Smooth muscle cell (in vitro differentiated cells): ENCODE measurements at regions not wholly inside any gene's neighbourhood (a gene's known extent, or its start where the extent isn't known, plus 50 kb on each side); places are given as distances from the start of the nearest gene placed in this dataset.

Experiments used
- DNase-seq: peaks from one replicate; lab custom pipeline; 2025; ENCODE audit not compliant: unreplicated experiment; lab: John Stamatoyannopoulos, UW
- H2AFZ ChIP-seq: fragments of 200-600 bp; sonication (generic); 2 replicates; pipeline ENCODE4 v1.6.0; 2016; ENCODE audit warnings: antibody characterized with exemption, low read depth, mild to moderate bottlenecking
- H3F3A ChIP-seq: fragments of 200-600 bp; sonication (generic); 2 replicates; pipeline ENCODE4 v1.6.0; 2017; ENCODE audit warnings: antibody characterized with exemption, low read depth
- H3K27ac ChIP-seq: fragments of 200-600 bp; sonication (generic); 2 replicates; pipeline ENCODE4 v1.5.1; 2016; ENCODE audit warnings: low read depth, mild to moderate bottlenecking
- H3K27me3 ChIP-seq: fragments of 200-600 bp; sonication (generic); 2 replicates; pipeline ENCODE4 v1.6.1; 2016; ENCODE audit warnings: low read depth, mild to moderate bottlenecking
- H3K36me3 ChIP-seq: fragments of 200-600 bp; sonication (generic); 2 replicates; pipeline ENCODE4 v1.5.1; 2016; ENCODE audit warnings: low read depth
- H3K4me1 ChIP-seq: fragments of 200-600 bp; sonication (generic); 2 replicates; pipeline ENCODE4 v1.5.1; 2016; ENCODE audit warnings: low read depth
- H3K4me2 ChIP-seq: fragments of 200-600 bp; sonication (generic); 2 replicates; pipeline ENCODE4 v1.6.0; 2016; ENCODE audit warnings: mild to moderate bottlenecking
- H3K4me3 ChIP-seq: fragments of 200-600 bp; sonication (generic); 2 replicates; pipeline ENCODE4 v1.5.1; 2016; ENCODE audit warnings: mild to moderate bottlenecking
- H3K79me2 ChIP-seq: fragments of 200-600 bp; sonication (generic); 2 replicates; pipeline ENCODE4 v1.6.0; 2016; ENCODE audit warnings: low read depth, mild to moderate bottlenecking
- H3K9ac ChIP-seq: fragments of 200-600 bp; sonication (generic); 2 replicates; pipeline ENCODE4 v1.6.0; 2016; ENCODE audit warnings: low read depth
- H3K9me3 ChIP-seq: fragments of 200-600 bp; sonication (generic); replicated peaks from 2 replicates; pipeline ENCODE4 v1.5.1; 2016; ENCODE audit warnings: low read depth
- H4K20me1 ChIP-seq: fragments of 200-600 bp; sonication (generic); 2 replicates; pipeline ENCODE4 v1.6.0; 2016; ENCODE audit warnings: low read depth
- WGBS: methylation state at CpG from one replicate; pipeline ENCODE4 v1.1.7; 2016; ENCODE audit warnings: low lambda C conversion rate; 5-methylcytosine and 5-hydroxymethylcytosine counted together
- TF ChIP-seq, protein P1 (sequence below): fragments of 200-600 bp; sonication (generic); IDR thresholded peaks from 2 replicates; pipeline ENCODE4 v1.5.1; 2017; ENCODE audit warnings: borderline replicate concordance, mild to moderate bottlenecking, antibody characterized with exemption; ENCODE audit not compliant: insufficient read depth, poor library complexity, severe bottlenecking

DNA sequence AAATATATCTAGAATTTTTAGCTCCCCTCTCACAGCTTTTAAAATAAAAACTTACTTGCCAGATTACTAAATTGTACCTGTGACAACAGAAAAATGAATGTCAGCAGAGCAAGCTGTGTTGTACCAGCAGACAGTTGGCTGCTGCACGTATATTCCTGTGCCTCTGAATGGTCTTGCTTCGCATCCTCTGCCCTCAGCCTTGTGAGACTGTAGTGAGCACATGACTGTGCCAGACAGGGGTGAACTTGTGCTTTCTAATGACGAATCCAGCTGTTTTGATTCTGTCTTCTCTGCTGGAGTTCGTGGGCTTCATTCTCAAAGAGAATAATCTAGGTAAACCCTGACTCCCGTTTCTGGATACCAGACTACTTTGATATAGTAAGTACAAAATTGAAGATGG is 58.3 kb upstream of the FRMD6 start:
- H3K4me3 ChIP-seq, result no peak overlapping the region
- H3K36me3 ChIP-seq, result no peaks in the 10 kb centered on the region
- H3K4me1 ChIP-seq, result no peaks in the 10 kb centered on the region
- no peaks in the 10 kb centered on the region for H4K20me1 ChIP-seq
- H3K9ac ChIP-seq, result no peak overlapping the region
- no peaks in the 10 kb centered on the region for H3K9me3 ChIP-seq
- H3F3A ChIP-seq, result no peaks in the 10 kb centered on the region
- H3K79me2 ChIP-seq, result no peaks in the 10 kb centered on the region
- no peak overlapping the region for H2AFZ ChIP-seq
- no peak overlapping the region for H3K27ac ChIP-seq
- H3K4me2 ChIP-seq, result no peak overlapping the region
- TF ChIP-seq, protein P1, sequence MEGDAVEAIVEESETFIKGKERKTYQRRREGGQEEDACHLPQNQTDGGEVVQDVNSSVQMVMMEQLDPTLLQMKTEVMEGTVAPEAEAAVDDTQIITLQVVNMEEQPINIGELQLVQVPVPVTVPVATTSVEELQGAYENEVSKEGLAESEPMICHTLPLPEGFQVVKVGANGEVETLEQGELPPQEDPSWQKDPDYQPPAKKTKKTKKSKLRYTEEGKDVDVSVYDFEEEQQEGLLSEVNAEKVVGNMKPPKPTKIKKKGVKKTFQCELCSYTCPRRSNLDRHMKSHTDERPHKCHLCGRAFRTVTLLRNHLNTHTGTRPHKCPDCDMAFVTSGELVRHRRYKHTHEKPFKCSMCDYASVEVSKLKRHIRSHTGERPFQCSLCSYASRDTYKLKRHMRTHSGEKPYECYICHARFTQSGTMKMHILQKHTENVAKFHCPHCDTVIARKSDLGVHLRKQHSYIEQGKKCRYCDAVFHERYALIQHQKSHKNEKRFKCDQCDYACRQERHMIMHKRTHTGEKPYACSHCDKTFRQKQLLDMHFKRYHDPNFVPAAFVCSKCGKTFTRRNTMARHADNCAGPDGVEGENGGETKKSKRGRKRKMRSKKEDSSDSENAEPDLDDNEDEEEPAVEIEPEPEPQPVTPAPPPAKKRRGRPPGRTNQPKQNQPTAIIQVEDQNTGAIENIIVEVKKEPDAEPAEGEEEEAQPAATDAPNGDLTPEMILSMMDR, result no peak
- no peaks in the 10 kb centered on the region for H3K27me3 ChIP-seq
- no peak for DNase-seq
- 90% methylated on average over 5 of the region's 5 CpGs for WGBS

DNA sequence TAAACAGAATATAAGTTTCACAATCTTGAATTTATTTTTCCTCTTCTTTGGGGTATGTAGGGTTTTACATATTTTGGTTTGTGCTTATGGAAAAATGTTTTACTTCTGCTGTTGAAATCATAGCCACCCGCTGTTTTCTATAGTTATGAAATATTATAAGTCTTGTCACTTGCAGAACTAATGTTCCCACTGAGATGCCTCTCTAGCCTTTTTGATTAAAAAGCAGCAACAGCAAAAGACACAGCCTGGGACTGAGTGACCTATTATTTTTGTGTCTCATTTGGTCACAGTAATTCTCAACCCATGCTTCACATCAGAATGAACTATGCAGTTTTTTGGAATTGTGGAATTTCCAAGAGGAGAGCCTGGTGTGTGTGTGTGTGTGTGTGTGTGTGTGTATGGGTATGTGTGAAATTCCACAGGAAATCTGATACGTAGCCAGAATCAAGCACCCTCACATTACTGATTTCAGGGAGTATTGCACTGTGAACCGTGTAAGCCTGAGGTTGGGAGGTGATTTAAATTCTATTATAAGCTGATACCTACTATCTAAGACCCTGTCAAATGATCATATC is 55.7 kb upstream of the FRMD6 start:
- peak overlapping the region; percentile 60 for H3K27ac ChIP-seq

DNA sequence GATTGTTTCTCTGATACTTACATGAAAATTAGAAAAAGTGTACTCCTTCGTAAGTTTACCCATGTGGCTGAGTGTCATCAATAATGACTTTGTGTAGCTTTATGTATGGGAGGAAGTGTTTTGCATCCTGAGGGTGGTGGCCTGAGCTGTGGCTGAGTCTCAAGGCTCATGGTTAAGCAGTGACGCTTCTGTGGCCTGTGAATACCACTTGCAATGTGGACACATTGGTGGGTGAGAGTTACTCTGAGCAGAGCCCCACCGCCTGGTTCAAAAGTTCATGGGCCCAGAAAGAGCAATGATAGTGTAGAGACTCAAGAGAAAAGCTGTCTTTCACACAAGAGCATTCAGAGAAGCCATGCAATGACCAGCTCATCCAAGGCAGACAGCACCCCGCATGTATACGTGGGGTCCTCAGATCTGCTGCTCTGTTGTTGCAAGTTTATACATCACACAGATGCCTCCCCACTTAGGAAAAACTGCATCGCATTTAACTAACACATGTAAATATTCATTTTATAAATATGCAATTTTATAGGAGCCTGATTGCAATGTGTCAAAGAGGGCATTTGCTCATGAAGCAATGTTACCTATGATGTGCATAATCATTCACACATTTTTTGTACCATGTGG is 55.1 kb upstream of the FRMD6 start:
- H3F3A ChIP-seq, result peaks cover 3% of the 10 kb centered on the region
- H3K9me3 ChIP-seq, result no peaks in the 10 kb centered on the region
- peaks cover 4% of the 10 kb centered on the region for H3K4me1 ChIP-seq
- H3K27ac ChIP-seq, result peak overlapping the region; percentile 60
- no peaks in the 10 kb centered on the region for H3K27me3 ChIP-seq
- TF ChIP-seq, protein P1, result no peak
- no peak overlapping the region for H3K9ac ChIP-seq
- no peaks in the 10 kb centered on the region for H3K79me2 ChIP-seq
- no peak overlapping the region for H3K4me3 ChIP-seq
- peak overlapping the region; percentile 33 for H3K4me2 ChIP-seq
- DNase-seq, result no peak
- H4K20me1 ChIP-seq, result no peaks in the 10 kb centered on the region
- WGBS, result 70% methylated on average over 6 of the region's 6 CpGs
- no peaks in the 10 kb centered on the region for H3K36me3 ChIP-seq
- no peak overlapping the region for H2AFZ ChIP-seq

More for the DNA sequence above, 55.7 kb upstream of the FRMD6 start:
- Histone ChIP-seq H3K4me1 (peaks cover 4% of the 10 kb centered on the region), H2AFZ (no peak overlapping the region), H3K27me3 (no peaks in the 10 kb centered on the region), H3K4me3 (no peak overlapping the region), H3K9ac (no peak overlapping the region), H3K9me3 (no peaks in the 10 kb centered on the region), H3K79me2 (no peaks in the 10 kb centered on the region), H3K4me2 (peak overlapping the region; percentile 33), H3F3A (peaks cover 3% of the 10 kb centered on the region), H3K36me3 (no peaks in the 10 kb centered on the region), H4K20me1 (no peaks in the 10 kb centered on the region)
- WGBS, result 65% methylated on average over 3 of the region's 3 CpGs
- DNase-seq, result no peak
- TF ChIP-seq, protein P1, result no peak
